Heart right ventricle (tissue), 16 donors: ENCODE measurements at regions not wholly inside any gene's neighbourhood (a gene's known extent, or its start where the extent isn't known, plus 50 kb on each side); places are given as distances from the start of the nearest gene placed in this dataset.

Experiments used
- ATAC-seq, 8 donors: fragments of 200-7000 bp; cut with Tn5 transposase; one replicate each; pipeline ENCODE4 v1.9.1; 2020; ENCODE audit warnings: mild to moderate bottlenecking in 8 of 8, moderate library complexity in 8 of 8, moderate number of reproducible peaks in 1 of 8
- DNase-seq, 2 donors: peaks; one replicate each; pipeline ENCODE4 v3.0.0-alpha.2; 2020
- H3K27ac ChIP-seq, 10 donors: fragments of 200-600 bp; sonication (generic) in 2 of 10; one replicate each; pipeline versions ENCODE4 v1.5.0 to v1.8.0; 2020 to 2022; ENCODE audit warnings: mild to moderate bottlenecking in 3 of 10
- H3K27me3 ChIP-seq, 7 donors: fragments of 200-600 bp; one replicate each; pipeline ENCODE4 v1.8.0; 2021 to 2022; ENCODE audit warnings: mild to moderate bottlenecking in 2 of 7
- H3K36me3 ChIP-seq, 9 donors: fragments of 200-600 bp; sonication (generic) in 1 of 9; one replicate each; pipeline versions ENCODE4 v1.5.0 to v1.8.0; 2020 to 2022; ENCODE audit warnings: mild to moderate bottlenecking in 2 of 9
- H3K4me1 ChIP-seq, 9 donors: fragments of 200-600 bp; sonication (generic) in 1 of 9; one replicate each; pipeline versions ENCODE4 v1.5.0 to v1.8.0; 2020 to 2022; ENCODE audit warnings: mild to moderate bottlenecking in 4 of 9
- H3K4me3 ChIP-seq, 10 donors: fragments of 200-600 bp; sonication (generic) in 2 of 10; one replicate each; pipeline versions ENCODE4 v1.5.0 to v1.8.0; 2020 to 2022; ENCODE audit warnings: mild to moderate bottlenecking in 7 of 10, moderate library complexity in 2 of 10
- H3K9me3 ChIP-seq, 11 donors: fragments of 200-600 bp in 10 of 11; sonication (generic) in 2 of 11; one replicate each; pipeline versions ENCODE4 v1.5.0 to v1.8.0; 2013 to 2022; ENCODE audit warnings: mild to moderate bottlenecking in 2 of 11, control low read depth in 1 of 11, moderate library complexity in 1 of 11
- CTCF ChIP-seq, 9 donors: fragments of 200-600 bp; sonication (generic) in 2 of 9; IDR thresholded peaks; one replicate each; pipeline versions ENCODE4 v1.5.0 to v1.8.0; 2021 to 2022; ENCODE audit warnings: antibody characterized with exemption in 9 of 9, mild to moderate bottlenecking in 5 of 9, moderate library complexity in 1 of 9
- WGBS, 2 donors: extraction: QIAGEN DNeasy Blood & Tissue Kit; methylation state at CpG; one replicate each; pipeline ENCODE4 v1.1.7; 2013; ENCODE audit warnings: inconsistent platforms in 1 of 2; 5-methylcytosine and 5-hydroxymethylcytosine counted together
- intact Hi-C, 10 donors: fragments of 100-400 bp; cut with DNase I; formaldehyde crosslinking; loops; one replicate each; pipeline versions ENCODE4 v1.11.1 to v1.14.2; 2022
- donor health status: Arrhythmogenic right ventricular cardiomyopathy.
- donor health status: ischemic (EF 13 %, LVEDD 7.1; RV severe dilation, severe dysfunction).
- donor health status: healthy with polysubstance abuse.
- donor health status: DM: no; HTN: yes; CAD: no.
- donor health status: DM: no; HTN: no; CAD: no.
- donor health status: ischemic (EF 25% LVEDD 6.9; RV normal size, moderate dysfunction).
- donor health status: ischemic (EF 25% LVEDD 5.7; RV mildly dilated, moderate dysfunction).
- donor health status: healthy.
- donor health status: DM: yes; HTN: yes; CAD: no.
- donor health status: Ischemic cardiomyopathy.
- donor health status: ischemic (EF 35%, LVEDD 5.7; RV mildly dilated, moderate dysfunction).
- donor health status: nonischemic (EF 11% LVEDD 7.7; RV severe dilation, severe dysfunction).
- donor health status: DM: yes; HTN: yes; CAD: no.
- donor health status: PGD.
- donor health status: ischemic (EF 29% LVEDD 5.4; RV normal size, mild dysfunction).
- donor health status: nonischemic (EF 23%, LVEDD 6.1; RV moderate dilation, normal function).

DNA sequence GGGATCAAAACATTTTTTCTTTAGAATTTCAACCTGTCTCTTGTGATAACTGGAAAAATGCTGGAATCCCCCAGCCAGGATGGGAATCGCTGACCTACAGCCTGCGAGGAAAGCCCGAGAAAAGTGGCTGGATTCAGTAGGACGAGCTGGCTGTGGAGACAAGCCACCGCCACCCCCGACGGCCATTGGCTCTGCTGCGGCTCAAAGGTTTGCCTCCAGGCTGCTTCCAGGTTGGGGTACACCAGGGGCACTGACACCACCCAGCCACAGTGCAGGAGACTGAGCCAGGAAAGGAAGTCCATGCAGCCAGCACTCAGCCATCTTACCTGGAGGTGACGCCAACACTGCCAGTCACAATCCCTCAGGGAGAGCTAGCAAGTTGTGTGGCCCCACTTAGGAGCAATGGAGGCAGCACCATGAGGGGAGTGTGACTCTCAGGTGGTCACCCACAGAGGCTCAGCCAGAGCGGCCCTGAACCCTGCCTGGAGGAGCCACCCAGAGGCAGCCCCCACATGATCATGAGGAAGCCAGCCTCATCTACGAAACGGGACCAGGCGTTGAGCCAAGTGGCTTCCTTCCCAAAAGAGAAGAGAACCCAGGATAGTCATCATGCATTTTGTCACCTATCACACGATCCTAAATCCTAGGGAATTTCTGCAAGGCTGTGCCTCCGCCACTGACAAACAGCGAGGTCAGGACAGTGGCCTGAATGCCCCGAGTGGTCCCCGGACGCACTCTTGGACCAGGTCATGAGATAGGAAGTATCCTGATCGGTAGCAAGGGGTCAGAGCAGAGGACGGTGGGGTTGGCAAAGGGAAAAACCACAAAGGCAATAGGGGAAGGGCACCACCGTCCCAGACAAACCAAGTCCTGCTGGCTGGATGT is 84.8 kb downstream of the RBFOX3 start:
- ATAC-seq, result no peak
- 74% methylated on average over 22 of the region's 22 CpGs for WGBS, 2 donors
- intact Hi-C loops, result no loop called here
- no peaks in the 10 kb centered on the region for H3K36me3 ChIP-seq
- DNase-seq, result no peak
- no peak overlapping the region for H3K4me3 ChIP-seq
- TF ChIP-seq CTCF (IDR thresholded peaks at IDR 0.05), result no peak
- no peaks in the 10 kb centered on the region for H3K4me1 ChIP-seq
- no peaks in the 10 kb centered on the region for H3K9me3 ChIP-seq
- H3K27ac ChIP-seq, result no peak overlapping the region
- peaks cover 0 to 92% (median 74%) of the 10 kb centered on the region in 7 donors for H3K27me3 ChIP-seq

DNA sequence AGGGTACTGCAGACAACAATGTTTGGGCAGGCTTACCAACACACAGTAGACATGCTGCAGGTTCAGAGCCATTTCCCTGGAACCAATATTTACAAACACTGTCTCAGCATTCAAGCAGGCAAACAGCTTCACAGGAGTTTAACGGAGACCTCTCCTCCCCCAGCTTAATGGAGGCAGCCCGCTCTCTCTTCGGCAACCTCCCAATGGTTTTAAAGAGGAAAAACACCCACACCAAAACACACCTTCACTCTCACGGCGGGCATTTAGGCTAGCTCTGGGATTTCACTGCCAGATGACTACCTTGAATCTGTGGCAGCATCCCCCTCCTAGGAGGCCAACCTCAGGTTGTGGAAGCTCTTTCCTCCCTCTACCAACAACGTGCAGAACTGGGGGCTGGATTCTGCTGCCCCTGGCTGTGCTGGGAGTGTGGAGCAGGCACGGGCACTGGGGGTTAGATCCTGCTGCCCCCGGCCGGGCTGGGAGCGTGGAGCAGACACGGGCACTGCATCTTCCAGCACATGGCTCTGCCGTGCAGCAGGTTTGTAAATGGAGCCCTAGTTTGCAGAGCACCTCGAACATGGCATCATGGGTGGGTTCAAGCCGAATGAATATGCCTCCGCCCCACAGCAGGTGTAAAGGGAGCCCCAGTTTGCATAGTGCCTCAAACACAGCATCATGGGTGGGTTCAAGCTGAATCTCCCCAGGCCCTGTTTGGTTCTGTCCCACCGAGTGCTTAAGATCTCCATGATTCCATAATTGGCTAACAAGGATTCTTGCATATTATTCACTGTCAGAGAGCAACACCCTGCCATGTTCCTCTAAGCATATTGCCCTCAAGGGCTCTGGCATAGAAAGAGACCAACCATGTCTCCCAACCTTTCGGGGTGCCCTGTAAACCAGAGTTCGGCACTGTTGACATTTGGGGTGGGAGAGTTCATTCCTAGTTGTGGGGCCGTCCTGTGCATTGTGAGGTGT is 86.4 kb downstream of the RBFOX3 start:
- H3K4me1 ChIP-seq, result no peaks in the 10 kb centered on the region
- no peaks in the 10 kb centered on the region for H3K36me3 ChIP-seq
- no peak overlapping the region for H3K4me3 ChIP-seq
- no peaks in the 10 kb centered on the region for H3K9me3 ChIP-seq
- H3K27ac ChIP-seq, result no peak overlapping the region
- H3K27me3 ChIP-seq, result peaks cover 0 to 92% (median 82%) of the 10 kb centered on the region in 7 donors
- DNase-seq, result no peak
- TF ChIP-seq CTCF (IDR thresholded peaks at IDR 0.05), result no peak
- 71% methylated on average over 19 of the region's 19 CpGs for WGBS, 2 donors
- intact Hi-C loops, result no loop called here
- ATAC-seq, result no peak

GRCh38 chr17:79522414-79522813 is 88.4 kb downstream of the RBFOX3 start:
- H3K36me3 ChIP-seq, result no peaks in the 10 kb centered on the region
- intact Hi-C loops, result no loop called here
- TF ChIP-seq CTCF (IDR thresholded peaks at IDR 0.05), result no peak
- H3K27me3 ChIP-seq, result peaks cover 0 to 98% (median 80%) of the 10 kb centered on the region in 7 donors
- no peaks in the 10 kb centered on the region for H3K4me1 ChIP-seq
- H3K27ac ChIP-seq, result no peak overlapping the region
- ATAC-seq (no peak), DNase-seq (no peak)
- no peak overlapping the region for H3K4me3 ChIP-seq
- H3K9me3 ChIP-seq, result no peaks in the 10 kb centered on the region
- 80 to 81% methylated on average over 6 of the region's 6 CpGs for WGBS, 2 donors

- no peak for DNase-seq
- no peak for ATAC-seq
- intact Hi-C loops, result no loop called here
- Histone ChIP-seq H3K9me3 (no peaks in the 10 kb centered on the region), H3K4me3 (no peak overlapping the region), H3K4me1 (no peaks in the 10 kb centered on the region), H3K36me3 (no peaks in the 10 kb centered on the region), H3K27ac (no peak overlapping the region), H3K27me3 (peaks cover 0 to 94% (median 79%) of the 10 kb centered on the region in 7 donors)
- no peak for TF ChIP-seq CTCF (IDR thresholded peaks at IDR 0.05)
- 79 to 90% methylated on average over 4 of the region's 4 CpGs for WGBS, 2 donors
Observed at GRCh38 chr17:79521225-79521624, 89.6 kb downstream of the RBFOX3 start.
